Ovary (tissue), 7 donors: ENCODE measurements at regions not wholly inside any gene's neighbourhood (a gene's known extent, or its start where the extent isn't known, plus 50 kb on each side); places are given as distances from the start of the nearest gene placed in this dataset.
"Not testable (repeated sequence)": the region's sequence is repeated elsewhere in the genome, so short reads cannot be mapped to it uniquely, and the experiment has no call there.

Experiments used
- DNase-seq, 5 donors: peaks; one replicate each; pipeline ENCODE4 v3.0.0-alpha.2; 2019 to 2020
- H3K27ac ChIP-seq, 2 donors: fragments of 200-600 bp; one replicate each; pipeline versions ENCODE4 v1.5.1 to v1.8.0; 2019 to 2022
- H3K27me3 ChIP-seq: fragments of 200-600 bp; one replicate; pipeline ENCODE4 v1.8.0; 2022
- H3K36me3 ChIP-seq: fragments of 200-600 bp; sonication (generic); one replicate; pipeline ENCODE4 v1.5.1; 2019
- H3K4me1 ChIP-seq: one replicate; pipeline ENCODE4 v1.8.1; 2013; ENCODE audit warnings: mild to moderate bottlenecking, moderate library complexity; ENCODE audit not compliant: insufficient read depth
- H3K4me3 ChIP-seq: fragments of 200-600 bp; sonication (generic); one replicate; pipeline ENCODE4 v1.5.1; 2017
- H3K9me3 ChIP-seq, 2 donors: fragments of 200-600 bp in 1 of 2; sonication (generic) in 1 of 2; one replicate each; pipeline versions ENCODE4 v1.5.1 to v1.8.1; 2013 to 2019; ENCODE audit warnings: mild to moderate bottlenecking in 1 of 2, moderate library complexity in 1 of 2
- CTCF ChIP-seq, 3 donors: fragments of 450-650 bp in 2 of 3; fragments of 200-600 bp in 1 of 3; IDR thresholded peaks; one replicate each; pipeline versions ENCODE4 v1.5.1 to v1.8.0; 2016 to 2022; ENCODE audit warnings: antibody characterized with exemption in 3 of 3, mild to moderate bottlenecking in 1 of 3
- EP300 ChIP-seq: sonication (generic); formaldehyde crosslinking; IDR thresholded peaks from one replicate; pipeline ENCODE4 v1.6.1; 2017; ENCODE audit warnings: antibody characterized with exemption
- POLR2A ChIP-seq: fragments of 450-650 bp; IDR thresholded peaks from one replicate; pipeline ENCODE4 v1.6.1; 2017; ENCODE audit warnings: antibody characterized with exemption, mild to moderate bottlenecking, moderate library complexity
- WGBS, 3 donors: extraction: QIAGEN DNeasy Blood & Tissue Kit in 1 of 3; methylation state at CpG; one replicate each; pipeline versions ENCODE4 v1.1.5 to v1.1.7; 2013 to 2017; 5-methylcytosine and 5-hydroxymethylcytosine counted together
- intact Hi-C, 4 donors: fragments of 100-400 bp; cut with DNase I; formaldehyde crosslinking; loops; one replicate each; pipeline versions ENCODE4 v1.11.0 to v1.15.1; 2022 to 2023
- donor health status: DM: no; HTN: no; CAD: no; lungs with moderate emphysema.
- donor health status: DM: no; HTN: no; CAD: no.
- donor health status: Bipolar disorder and iron deficiency.
- donor health status: DM: no; HTN: no; CAD: no.
- donor health status: DM: yes; HTN: yes; CAD: no.

- Histone ChIP-seq H3K4me3 (no peak overlapping the region), H3K27me3 (no peaks in the 10 kb centered on the region), H3K36me3 (no peaks in the 10 kb centered on the region), H3K9me3 (no peaks in the 10 kb centered on the region), H3K4me1 (no peaks in the 10 kb centered on the region), H3K27ac (no peak overlapping the region)
- no peak for DNase-seq
- 74 to 89% (median 82%) methylated on average over 7 of the region's 7 CpGs for WGBS, 3 donors
- intact Hi-C loops: no loop called here
- TF ChIP-seq POLR2A (no peak), CTCF (IDR thresholded peaks at IDR 0.05) (no peak), EP300 (no peak)
Measured at GRCh38 chr5:142403583-142403982, 78.8 kb upstream of the SPRY4 start.

GRCh38 chr5:142402752-142403318 lies 78.0 kb upstream of the SPRY4 start:
- 87 to 94% (median 92%) methylated on average over 3 of the region's 3 CpGs for WGBS, 3 donors
- H3K36me3 ChIP-seq: no peaks in the 10 kb centered on the region
- H3K4me3 ChIP-seq: no peak overlapping the region
- H3K27me3 ChIP-seq: no peaks in the 10 kb centered on the region
- H3K4me1 ChIP-seq: no peaks in the 10 kb centered on the region
- intact Hi-C loops: no loop called here
- H3K9me3 ChIP-seq: no peaks in the 10 kb centered on the region
- TF ChIP-seq CTCF (IDR thresholded peaks at IDR 0.05) (no peak), POLR2A (no peak), EP300 (no peak)
- DNase-seq: no peak
- no peak overlapping the region for H3K27ac ChIP-seq

- H3K27me3 ChIP-seq: no peaks in the 10 kb centered on the region
- no peak for TF ChIP-seq POLR2A
- no peak for TF ChIP-seq EP300
- TF ChIP-seq CTCF (IDR thresholded peaks at IDR 0.05): no peak
- H3K9me3 ChIP-seq: no peaks in the 10 kb centered on the region
- intact Hi-C loops: no loop called here
- 78 to 81% (median 81%) methylated on average over 8 of the region's 8 CpGs for WGBS, 3 donors
- no peaks in the 10 kb centered on the region for H3K4me1 ChIP-seq
- H3K36me3 ChIP-seq: no peaks in the 10 kb centered on the region
- H3K27ac ChIP-seq: no peak overlapping the region
- no peak overlapping the region for H3K4me3 ChIP-seq
- DNase-seq: no peak
Measured at GRCh38 chr5:142400415-142400814, 75.6 kb upstream of the SPRY4 start.

GRCh38 chr5:142399891-142400290 lies 75.1 kb upstream of the SPRY4 start:
- H3K4me3 ChIP-seq: no peak overlapping the region
- no peaks in the 10 kb centered on the region for H3K9me3 ChIP-seq
- no peaks in the 10 kb centered on the region for H3K27me3 ChIP-seq
- TF ChIP-seq POLR2A (no peak), CTCF (IDR thresholded peaks at IDR 0.05) (no peak), EP300 (no peak)
- no peaks in the 10 kb centered on the region for H3K36me3 ChIP-seq
- H3K27ac ChIP-seq: no peak overlapping the region
- 60 to 75% (median 70%) methylated on average over 2 of the region's 2 CpGs for WGBS, 3 donors
- DNase-seq: no peak
- intact Hi-C loops: no loop called here
- no peaks in the 10 kb centered on the region for H3K4me1 ChIP-seq

GRCh38 chr5:142398730-142399055 lies 73.9 kb upstream of the SPRY4 start:
- TF ChIP-seq CTCF (IDR thresholded peaks at IDR 0.05) (no peak), POLR2A (no peak), EP300 (no peak)
- WGBS, 3 donors: 86 to 98% (median 90%) methylated on average over 3 of the region's 3 CpGs
- H3K27me3 ChIP-seq: no peaks in the 10 kb centered on the region
- no peak overlapping the region for H3K27ac ChIP-seq
- H3K4me1 ChIP-seq: no peaks in the 10 kb centered on the region
- no peak for DNase-seq
- no peak overlapping the region for H3K4me3 ChIP-seq
- H3K36me3 ChIP-seq: no peaks in the 10 kb centered on the region
- no peaks in the 10 kb centered on the region for H3K9me3 ChIP-seq
- intact Hi-C loops: no loop called here

- H3K27ac ChIP-seq, H3K4me1 ChIP-seq, DNase-seq, intact Hi-C loops, H3K9me3 ChIP-seq, H3K4me3 ChIP-seq, H3K27me3 ChIP-seq, H3K36me3 ChIP-seq: not testable (repeated sequence)
- 87 to 93% (median 90%) methylated on average over 13 of the region's 13 CpGs for WGBS, 3 donors
Measured at GRCh38 chr5:142398011-142398729, 73.3 kb upstream of the SPRY4 start.
